H1 (cell line): ENCODE measurements at regions not wholly inside any gene's neighbourhood (a gene's known extent, or its start where the extent isn't known, plus 50 kb on each side); places are given as distances from the start of the nearest gene placed in this dataset.

Experiments
- CTCF ChIA-PET: fragments of 300-600 bp; sonication (Branson Sonifier 250); formaldehyde crosslinking; loops from one replicate; lab custom pipeline; 2021; ENCODE audit not compliant: partially characterized antibody; lab: Charles Lee
- POLR2A ChIA-PET: fragments of 300-600 bp; sonication (Branson Sonifier 250); formaldehyde crosslinking; loops from one replicate; lab custom pipeline; 2021; ENCODE audit warnings: inconsistent platforms; ENCODE audit not compliant: partially characterized antibody; lab: Charles Lee
- DNase-seq, 2 experiments: peaks; one replicate each; pipeline versions ENCODE4 v3.0.0 to v3.0.0-alpha.2; 2010 to 2022; ENCODE audit warnings: low spot score in 2 of 2, low read depth in 1 of 2, mixed read lengths in 1 of 2
- FAIRE-seq: peaks from 2 replicates; lab custom pipeline; 2011; peaks lifted over from hg19 to GRCh38; lab: Jason Lieb, UNC
- H2AFZ ChIP-seq: 2 replicates; pipeline ENCODE4 v1.8.1; 2012; ENCODE audit warnings: low read length, inconsistent platforms
- H2AK5ac ChIP-seq: 2 replicates; pipeline ENCODE4 v1.6.1; 2013; ENCODE audit warnings: low read depth, low read length
- H2BK120ac ChIP-seq: replicated peaks from 2 replicates; pipeline ENCODE3; 2013; ENCODE audit warnings: low read depth, low read length, inconsistent platforms
- H2BK12ac ChIP-seq: 2 replicates; pipeline ENCODE4 v1.6.1; 2013; ENCODE audit warnings: low read depth, low read length
- H2BK15ac ChIP-seq: 2 replicates; pipeline ENCODE4 v1.6.1; 2013; ENCODE audit warnings: low read length
- H2BK20ac ChIP-seq: 2 replicates; pipeline ENCODE4 v1.6.1; 2013; ENCODE audit warnings: low read length
- H2BK5ac ChIP-seq: 2 replicates; pipeline ENCODE4 v1.6.1; 2013; ENCODE audit warnings: low read depth, low read length
- H3K14ac ChIP-seq: 2 replicates; pipeline ENCODE4 v1.6.1; 2013; ENCODE audit warnings: inconsistent platforms; ENCODE audit not compliant: insufficient read length
- H3K18ac ChIP-seq: 2 replicates; pipeline ENCODE4 v1.6.1; 2013; ENCODE audit warnings: low read length; ENCODE audit errors: extremely low read depth
- H3K23ac ChIP-seq: 2 replicates; pipeline ENCODE4 v1.6.1; 2013; ENCODE audit warnings: inconsistent platforms; ENCODE audit not compliant: insufficient read length
- H3K23me2 ChIP-seq: 2 replicates; pipeline ENCODE4 v1.6.1; 2013; ENCODE audit warnings: low read depth, low read length
- H3K27ac ChIP-seq: 2 replicates; pipeline ENCODE4 v1.6.1; 2011; ENCODE audit warnings: low read depth, low read length, inconsistent platforms
- H3K27me3 ChIP-seq, 4 experiments: replicated peaks in 1 of 4; 1 replicate in 1 of 4; 2 replicates in 3 of 4; pipeline versions ENCODE4 v1.6.1 to v1.8.1; 2011 to 2013; ENCODE audit warnings: low read length in 3 of 4, mild to moderate bottlenecking in 3 of 4, inconsistent platforms in 2 of 4, mixed read lengths in 2 of 4, moderate library complexity in 1 of 4; ENCODE audit not compliant: control insufficient read depth in 3 of 4, insufficient read depth in 3 of 4; ENCODE audit errors: extremely low read depth in 1 of 4
- H3K36me3 ChIP-seq, 4 experiments: 2 replicates each; pipeline versions ENCODE4 v1.6.1 to v1.8.1; 2011 to 2013; ENCODE audit warnings: mild to moderate bottlenecking in 4 of 4, low read length in 3 of 4, moderate library complexity in 2 of 4, control low read depth in 1 of 4, inconsistent platforms in 1 of 4; ENCODE audit not compliant: insufficient read depth in 4 of 4, control insufficient read depth in 2 of 4
- H3K4ac ChIP-seq: replicated peaks from 2 replicates; pipeline ENCODE3; 2013; ENCODE audit warnings: low read length, low read depth, mixed read lengths, inconsistent platforms; ENCODE audit not compliant: insufficient read length
- H3K4me1 ChIP-seq, 4 experiments: replicated peaks in 1 of 4; 1 replicate in 1 of 4; 2 replicates in 3 of 4; pipeline versions ENCODE4 v1.6.1 to v1.8.1; 2011 to 2013; ENCODE audit warnings: low read length in 3 of 4, inconsistent platforms in 2 of 4, mixed read lengths in 1 of 4; ENCODE audit not compliant: insufficient read depth in 4 of 4, control insufficient read depth in 3 of 4
- H3K4me2 ChIP-seq, 2 experiments: 2 replicates each; pipeline versions ENCODE4 v1.6.1 to v1.8.1; 2011 to 2013; ENCODE audit warnings: low read depth in 2 of 2, low read length in 2 of 2, control low read depth in 1 of 2, inconsistent platforms in 1 of 2, mild to moderate bottlenecking in 1 of 2; ENCODE audit not compliant: insufficient read depth in 1 of 2
- H3K4me3 ChIP-seq, 4 experiments: fragments of 200-600, 300-600 bp in 1 of 4; sonication (generic), shearing (Covaris generic), sonication (Bioruptor Twin) in 1 of 4; 2 replicates each; pipeline versions ENCODE4 v1.5.1 to v1.8.1; 2011 to 2016; ENCODE audit warnings: low read length in 4 of 4, low read depth in 3 of 4, control low read depth in 2 of 4, inconsistent platforms in 2 of 4, mild to moderate bottlenecking in 2 of 4, mixed read lengths in 1 of 4, moderate library complexity in 1 of 4; ENCODE audit not compliant: insufficient read depth in 2 of 4; ENCODE audit errors: extremely low read depth in 1 of 4
- H3K56ac ChIP-seq: replicated peaks from 2 replicates; pipeline ENCODE3; 2013; ENCODE audit warnings: low read depth, mild to moderate bottlenecking, mixed read lengths, low read length, inconsistent platforms; ENCODE audit not compliant: insufficient read length
- H3K79me1 ChIP-seq: 2 replicates; pipeline ENCODE4 v1.6.1; 2013; ENCODE audit warnings: low read depth, low read length, control low read depth
- H3K79me2 ChIP-seq, 2 experiments: 2 replicates each; pipeline versions ENCODE4 v1.6.1 to v1.8.1; 2012 to 2013; ENCODE audit warnings: low read length in 2 of 2, mild to moderate bottlenecking in 2 of 2, inconsistent platforms in 1 of 2; ENCODE audit not compliant: insufficient read depth in 2 of 2, control insufficient read depth in 1 of 2
- H3K9ac ChIP-seq, 4 experiments: replicated peaks in 1 of 4; 1 replicate in 1 of 4; 2 replicates in 3 of 4; pipeline versions ENCODE4 v1.6.1 to v1.8.1; 2011 to 2013; ENCODE audit warnings: low read depth in 3 of 4, low read length in 3 of 4, control low read depth in 2 of 4, mild to moderate bottlenecking in 2 of 4, moderate library complexity in 2 of 4, inconsistent platforms in 1 of 4; ENCODE audit errors: extremely low read depth in 1 of 4
- H3K9me3 ChIP-seq, 2 experiments: 2 replicates each; pipeline versions ENCODE4 v1.6.1 to v1.8.1; 2012 to 2013; ENCODE audit warnings: mild to moderate bottlenecking in 2 of 2, moderate library complexity in 2 of 2, control low read depth in 1 of 2, inconsistent platforms in 1 of 2, low read depth in 1 of 2, low read length in 1 of 2, mixed read lengths in 1 of 2; ENCODE audit not compliant: insufficient read depth in 2 of 2
- H4K20me1 ChIP-seq, 2 experiments: replicated peaks in 1 of 2; 2 replicates each; pipeline versions ENCODE3 to v1.8.1; 2011 to 2013; ENCODE audit warnings: inconsistent platforms in 2 of 2, low read length in 2 of 2, mild to moderate bottlenecking in 1 of 2; ENCODE audit not compliant: insufficient read depth in 2 of 2, control insufficient read depth in 1 of 2
- H4K5ac ChIP-seq: 2 replicates; pipeline ENCODE4 v1.6.1; 2013; ENCODE audit warnings: low read length, low read depth, mixed read lengths, inconsistent platforms; ENCODE audit not compliant: insufficient read length
- H4K8ac ChIP-seq: 2 replicates; pipeline ENCODE4 v1.8.0; 2013; ENCODE audit warnings: mild to moderate bottlenecking, moderate library complexity, low read length, inconsistent platforms; ENCODE audit not compliant: insufficient read depth; ENCODE audit errors: extremely low read depth
- H4K91ac ChIP-seq: replicated peaks from 2 replicates; pipeline ENCODE3; 2013; ENCODE audit warnings: low read length, mixed read lengths, inconsistent platforms; ENCODE audit not compliant: insufficient read length
- JUND ChIP-seq: IDR thresholded peaks from 2 replicates; pipeline ENCODE4 v1.6.1; 2011; ENCODE audit warnings: mild to moderate bottlenecking, improper control_type of control experiment, low read length
- PHF8 ChIP-seq: fragments of 200-600 bp; sonication (generic); conservative IDR thresholded peaks from 2 replicates; pipeline ENCODE4 v1.7.1; 2012; ENCODE audit warnings: low read depth, mild to moderate bottlenecking, inconsistent platforms, low read length, moderate library complexity
- RBBP5 ChIP-seq: IDR thresholded peaks from 2 replicates; pipeline ENCODE4 v1.7.1; 2012; ENCODE audit warnings: low read depth, mild to moderate bottlenecking, inconsistent platforms, low read length, moderate library complexity, borderline replicate concordance
- TCF12 ChIP-seq: IDR thresholded peaks from 2 replicates; pipeline ENCODE4 v1.6.1; 2011; ENCODE audit warnings: low read depth, mild to moderate bottlenecking, low read length
- USF2 ChIP-seq: IDR thresholded peaks from 2 replicates; pipeline ENCODE4 v1.6.1; 2011; ENCODE audit warnings: low read length, improper control_type of control experiment
- WGBS, 2 experiments: shearing (Covaris generic) in 1 of 2; methylation state at CpG; one replicate each; pipeline versions ENCODE4 v1.1.6 to v1.1.7; 2013 to 2015; ENCODE audit warnings: low lambda C conversion rate in 2 of 2, mixed read lengths in 2 of 2, inconsistent platforms in 1 of 2, low coverage in 1 of 2, missing lambda C conversion rate in 1 of 2; ENCODE audit not compliant: insufficient replicate concordance in 2 of 2, insufficient coverage in 1 of 2, insufficient read length in 1 of 2; ENCODE audit errors: extremely low coverage in 1 of 2, missing lambda C conversion rate in 1 of 2; 5-methylcytosine and 5-hydroxymethylcytosine counted together

- no peak for DNase-seq
- TF ChIP-seq USF2 (no peak), RBBP5 (no peak), PHF8 (no peak), TCF12 (no peak), JUND (no peak)
- Histone ChIP-seq H2AFZ (no peak overlapping the region), H2AK5ac (no peak overlapping the region), H3K23me2 (no peaks in the 10 kb centered on the region), H4K20me1 (no peaks in the 10 kb centered on the region), H3K9me3 (0 out of 4 replicates have a peak, but pooled peaks cover 0 to 2% of the 10 kb centered on the region in 2 experiments), H3K79me1 (no peaks in the 10 kb centered on the region), H4K8ac (no peak overlapping the region), H4K5ac (no peak overlapping the region), H3K27me3 (no peaks in the 10 kb centered on the region), H3K4me2 (no peak overlapping the region), H3K9ac (no peak overlapping the region), H4K91ac (no peak overlapping the region), H3K23ac (no peak overlapping the region), H3K14ac (no peak overlapping the region), H2BK12ac (no peak overlapping the region), H3K36me3 (no peaks in the 10 kb centered on the region), H3K4me1 (no peaks in the 10 kb centered on the region), H2BK20ac (no peak overlapping the region), H3K27ac (no peak overlapping the region), H3K56ac (no peak overlapping the region), H3K18ac (no peak overlapping the region), H2BK120ac (no peak overlapping the region), H3K79me2 (no peaks in the 10 kb centered on the region), H2BK5ac (no peak overlapping the region), H3K4me3 (no peak overlapping the region), H3K4ac (no peak overlapping the region), H2BK15ac (no peak overlapping the region)
- no peak for FAIRE-seq
- POLR2A ChIA-PET = no interaction called here
- CTCF ChIA-PET = interaction anchor here (0.6 to 0.9 kb wide), 2 partner anchors 77 to 1505 kb away, joined by 3 read pairs; no protein-coding TSS in a partner anchor
- WGBS, 2 experiments = 97% methylated on average over 6 of the region's 6 CpGs; no CpG with 5 or more reads in 1 of the 2 experiments
Observed at GRCh38 chr13:108419768-108420167, 150.2 kb downstream of the TNFSF13B start.
